ENCODE measurements at regions not wholly inside any gene's neighbourhood (a gene's known extent, or its start where the extent isn't known, plus 50 kb on each side); places are given as distances from the start of the nearest gene placed in this dataset.

DNA sequence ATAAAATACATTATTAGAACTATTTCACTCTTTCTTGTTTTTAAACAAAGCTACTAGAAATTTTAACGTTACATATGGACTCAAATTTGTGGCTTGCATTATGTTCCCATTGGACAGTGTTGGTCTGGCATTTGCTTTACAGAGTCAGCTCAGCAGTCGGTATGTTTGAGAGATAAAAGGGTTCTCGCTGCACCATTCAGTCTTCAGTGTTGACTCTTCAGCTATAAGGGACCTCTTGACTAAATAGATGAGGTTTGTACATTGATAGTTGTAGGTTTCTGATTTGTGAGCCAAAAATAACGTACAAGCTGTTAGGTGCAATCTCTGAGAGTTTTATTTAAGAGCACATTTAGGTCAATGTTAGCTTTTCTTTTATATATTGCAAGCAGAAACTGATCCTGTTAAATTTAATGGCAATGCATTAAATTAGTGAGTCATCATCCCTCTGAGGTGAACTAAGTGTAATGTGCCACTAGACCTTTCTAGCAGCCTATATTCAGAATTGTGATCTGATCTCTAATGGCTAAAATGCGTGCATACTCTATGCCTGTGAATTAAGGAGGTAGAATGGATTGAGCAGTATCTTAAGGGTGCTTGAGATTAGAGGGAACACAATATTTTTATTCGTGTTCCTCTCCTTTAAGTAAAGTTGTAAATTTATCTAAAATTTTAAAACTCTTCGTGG, 485.6 kb upstream of the SYNCRIP start:
- TF ChIP-seq TARDBP (IDR thresholded peaks at IDR 0.05): no peak
- TF ChIP-seq BHLHE40 (IDR thresholded peaks at IDR 0.05; ENCODE audit: borderline replicate concordance): no peak
- TF ChIP-seq CTBP1 (IDR thresholded peaks at IDR 0.05; ENCODE audit: borderline replicate concordance): no peak
- TF ChIP-seq NFRKB (IDR thresholded peaks at IDR 0.05): no peak
- no peak for TF ChIP-seq SP1 (IDR thresholded peaks at IDR 0.05)
- TF ChIP-seq, protein P1, sequence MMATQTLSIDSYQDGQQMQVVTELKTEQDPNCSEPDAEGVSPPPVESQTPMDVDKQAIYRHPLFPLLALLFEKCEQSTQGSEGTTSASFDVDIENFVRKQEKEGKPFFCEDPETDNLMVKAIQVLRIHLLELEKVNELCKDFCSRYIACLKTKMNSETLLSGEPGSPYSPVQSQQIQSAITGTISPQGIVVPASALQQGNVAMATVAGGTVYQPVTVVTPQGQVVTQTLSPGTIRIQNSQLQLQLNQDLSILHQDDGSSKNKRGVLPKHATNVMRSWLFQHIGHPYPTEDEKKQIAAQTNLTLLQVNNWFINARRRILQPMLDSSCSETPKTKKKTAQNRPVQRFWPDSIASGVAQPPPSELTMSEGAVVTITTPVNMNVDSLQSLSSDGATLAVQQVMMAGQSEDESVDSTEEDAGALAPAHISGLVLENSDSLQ (IDR thresholded peaks at IDR 0.05): no peak
- no peak for TF ChIP-seq L3MBTL2 (conservative IDR thresholded peaks at IDR 0.05)
- no peak for TF ChIP-seq ELF4 (IDR thresholded peaks at IDR 0.05)
- no peak for TF ChIP-seq FOXK2 (IDR thresholded peaks at IDR 0.05)
- no peak for TF ChIP-seq FOXA1 (IDR thresholded peaks at IDR 0.05)
- TF ChIP-seq HDGF (IDR thresholded peaks at IDR 0.05; ENCODE audit: borderline replicate concordance): no peak
- TF ChIP-seq FOXM1 (IDR thresholded peaks at IDR 0.05; ENCODE audit: borderline replicate concordance): no peak
- TF ChIP-seq LEF1 (IDR thresholded peaks at IDR 0.05; ENCODE audit: borderline replicate concordance): no peak
- no peak for TF ChIP-seq SUZ12 (IDR thresholded peaks at IDR 0.05)

Data from HEK293T (cell line).